LNCaP clone FGC (cell line): ENCODE measurements at regions not wholly inside any gene's neighbourhood (a gene's known extent, or its start where the extent isn't known, plus 50 kb on each side); places are given as distances from the start of the nearest gene placed in this dataset.

Source experiments
- DNase-seq: peaks from one replicate; pipeline ENCODE4 v3.0.0-alpha.2; 2011; ENCODE audit warnings: low read depth
- H3K4me3 ChIP-seq: 2 replicates; pipeline ENCODE4 v1.5.1; 2011; ENCODE audit warnings: mild to moderate bottlenecking, low read depth, low read length, control low read depth
- TF ChIP-seq, protein P1 (sequence below): IDR thresholded peaks from 2 replicates; pipeline ENCODE4 v1.5.1; 2012; ENCODE audit warnings: mild to moderate bottlenecking; ENCODE audit not compliant: control insufficient read depth, insufficient read depth; ENCODE audit errors: extremely low read depth

DNA sequence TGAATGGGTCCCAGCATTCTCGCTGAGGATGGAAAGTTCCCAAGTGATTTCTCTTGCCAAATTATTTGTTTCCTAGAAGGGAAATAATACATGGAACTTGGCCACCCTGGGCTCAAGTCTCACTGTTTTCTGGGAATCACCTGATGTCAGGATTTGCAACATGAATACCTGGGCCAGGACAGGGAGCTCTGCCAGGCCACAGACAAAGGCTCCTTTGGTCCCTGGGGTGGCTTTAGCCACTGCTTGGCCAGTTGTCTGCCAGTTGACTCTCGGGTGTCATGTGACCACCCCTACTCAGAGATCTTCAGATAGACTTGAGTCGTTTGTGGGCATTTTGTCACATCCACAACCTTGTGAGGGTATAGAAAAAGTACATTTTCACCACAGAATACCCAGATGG, 258.0 kb upstream of the HABP2 start:
- TF ChIP-seq, protein P1, sequence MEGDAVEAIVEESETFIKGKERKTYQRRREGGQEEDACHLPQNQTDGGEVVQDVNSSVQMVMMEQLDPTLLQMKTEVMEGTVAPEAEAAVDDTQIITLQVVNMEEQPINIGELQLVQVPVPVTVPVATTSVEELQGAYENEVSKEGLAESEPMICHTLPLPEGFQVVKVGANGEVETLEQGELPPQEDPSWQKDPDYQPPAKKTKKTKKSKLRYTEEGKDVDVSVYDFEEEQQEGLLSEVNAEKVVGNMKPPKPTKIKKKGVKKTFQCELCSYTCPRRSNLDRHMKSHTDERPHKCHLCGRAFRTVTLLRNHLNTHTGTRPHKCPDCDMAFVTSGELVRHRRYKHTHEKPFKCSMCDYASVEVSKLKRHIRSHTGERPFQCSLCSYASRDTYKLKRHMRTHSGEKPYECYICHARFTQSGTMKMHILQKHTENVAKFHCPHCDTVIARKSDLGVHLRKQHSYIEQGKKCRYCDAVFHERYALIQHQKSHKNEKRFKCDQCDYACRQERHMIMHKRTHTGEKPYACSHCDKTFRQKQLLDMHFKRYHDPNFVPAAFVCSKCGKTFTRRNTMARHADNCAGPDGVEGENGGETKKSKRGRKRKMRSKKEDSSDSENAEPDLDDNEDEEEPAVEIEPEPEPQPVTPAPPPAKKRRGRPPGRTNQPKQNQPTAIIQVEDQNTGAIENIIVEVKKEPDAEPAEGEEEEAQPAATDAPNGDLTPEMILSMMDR: no peak
- no peak for DNase-seq
- no peak overlapping the region for H3K4me3 ChIP-seq

DNA sequence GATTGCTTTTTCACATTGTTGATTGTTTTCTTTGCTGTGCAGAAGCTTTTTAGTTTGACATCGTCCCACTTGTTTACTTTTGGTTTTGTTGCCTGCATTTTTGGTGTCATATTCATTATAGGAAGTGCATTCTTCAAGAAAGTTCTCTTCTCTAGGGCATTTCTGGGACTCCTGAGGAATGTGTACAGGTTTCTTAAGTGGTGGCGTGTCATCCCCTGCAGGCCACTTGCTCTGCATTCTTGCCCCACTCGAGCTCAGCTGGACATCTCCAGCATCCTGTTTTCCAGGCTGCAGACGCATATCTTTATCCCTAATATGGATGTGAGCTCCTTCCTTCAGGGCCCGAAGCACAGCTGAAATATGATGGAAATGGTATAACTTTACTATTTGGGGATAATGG, 255.6 kb upstream of the HABP2 start:
- no peak overlapping the region for H3K4me3 ChIP-seq
- TF ChIP-seq, protein P1: no peak
- no peak for DNase-seq

- TF ChIP-seq, protein P1: no peak
- DNase-seq: no peak
- H3K4me3 ChIP-seq: no peak overlapping the region
Observed at GRCh38 chr10:113298616-113299015, 254.2 kb upstream of the HABP2 start.

GRCh38 chr10:113300201-113300600, 252.7 kb upstream of the HABP2 start:
- no peak overlapping the region for H3K4me3 ChIP-seq
- TF ChIP-seq, protein P1: no peak
- no peak for DNase-seq

DNA sequence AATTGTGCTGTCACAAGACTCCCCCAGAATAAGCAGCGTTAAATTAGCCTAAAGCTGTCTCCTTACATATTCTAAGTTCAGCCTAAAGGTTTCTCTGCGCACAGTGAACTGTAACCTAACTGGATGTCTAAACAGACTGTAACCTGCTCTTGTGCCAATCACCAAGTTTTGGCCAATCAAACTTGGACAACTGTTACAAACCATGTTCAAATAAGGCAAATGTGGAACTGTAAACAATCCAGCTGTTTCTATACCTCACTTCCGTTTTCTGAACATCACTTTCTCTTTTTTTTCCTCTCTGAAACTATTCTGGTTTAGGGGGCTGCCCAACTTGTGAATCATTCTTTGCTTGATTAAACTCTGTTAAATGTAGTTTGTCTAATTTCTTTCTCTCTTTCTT, 252.2 kb upstream of the HABP2 start:
- TF ChIP-seq, protein P1: no peak
- H3K4me3 ChIP-seq: no peak overlapping the region
- no peak for DNase-seq

GRCh38 chr10:113301342-113301984, 251.4 kb upstream of the HABP2 start:
- TF ChIP-seq, protein P1: 0 out of 2 replicates have a peak, but pooled peaks have one; percentile 4
- no peak overlapping the region for H3K4me3 ChIP-seq
- DNase-seq: no peak

- no peak for DNase-seq
- no peak overlapping the region for H3K4me3 ChIP-seq
- TF ChIP-seq, protein P1: no peak
Observed at GRCh38 chr10:113302062-113302461, 250.8 kb upstream of the HABP2 start.
